Common myeloid progenitor, CD34-positive (primary cell): ENCODE measurements at regions not wholly inside any gene's neighbourhood (a gene's known extent, or its start where the extent isn't known, plus 50 kb on each side); places are given as distances from the start of the nearest gene placed in this dataset.
"Not testable (repeated sequence)": the region's sequence is repeated elsewhere in the genome, so short reads cannot be mapped to it uniquely, and the experiment has no call there.

ENCODE experiments used
- CTCF ChIA-PET: fragments of 350-600 bp; sonication (Branson Sonifier 250); formaldehyde crosslinking; loops from one replicate; lab custom pipeline; 2021; ENCODE audit warnings: antibody characterized with exemption; lab: Charles Lee
- POLR2A ChIA-PET: fragments of 350-600 bp; sonication (Branson Sonifier 250); formaldehyde crosslinking; loops from one replicate; lab custom pipeline; 2021; ENCODE audit warnings: antibody characterized with exemption; lab: Charles Lee
- DNase-seq, 3 donors: peaks; one replicate each; pipeline versions ENCODE4 v3.0.0 to v3.0.0-alpha.2; 2013
- H3K27ac ChIP-seq, 2 experiments: 1 replicate in 1 of 2; 2 replicates in 1 of 2; pipeline ENCODE4 v1.7.0; 2013; ENCODE audit warnings: inconsistent platforms in 2 of 2, low read length in 2 of 2, mild to moderate bottlenecking in 2 of 2, low read depth in 1 of 2, moderate library complexity in 1 of 2; ENCODE audit not compliant: severe bottlenecking in 2 of 2, insufficient read depth in 1 of 2, poor library complexity in 1 of 2
- H3K27me3 ChIP-seq, 5 experiments: replicated peaks in 2 of 5; 1 replicate in 3 of 5; 2 replicates in 2 of 5; pipeline versions ENCODE4 v1.6.1 to v1.7.0; 2013; ENCODE audit warnings: low read length in 4 of 5, mild to moderate bottlenecking in 2 of 5, moderate library complexity in 2 of 5, inconsistent platforms in 1 of 5; ENCODE audit not compliant: insufficient read depth in 5 of 5, control insufficient read depth in 4 of 5
- H3K36me3 ChIP-seq, 4 experiments: 1 replicate in 2 of 4; 2 replicates in 2 of 4; pipeline versions ENCODE4 v1.6.1 to v1.7.0; 2013; ENCODE audit warnings: low read length in 3 of 4, control low read depth in 1 of 4, mild to moderate bottlenecking in 1 of 4; ENCODE audit not compliant: control insufficient read depth in 4 of 4, insufficient read depth in 4 of 4
- H3K4me1 ChIP-seq, 4 experiments: 1 replicate in 3 of 4; 2 replicates in 1 of 4; pipeline versions ENCODE4 v1.6.1 to v1.7.1; 2013; ENCODE audit warnings: low read length in 3 of 4, mild to moderate bottlenecking in 3 of 4, control low read depth in 1 of 4, inconsistent platforms in 1 of 4, moderate library complexity in 1 of 4; ENCODE audit not compliant: control insufficient read depth in 4 of 4, insufficient read depth in 4 of 4; ENCODE audit errors: control extremely low read depth in 1 of 4
- H3K4me3 ChIP-seq, 7 experiments: 1 replicate in 4 of 7; 2 replicates in 3 of 7; pipeline versions ENCODE4 v1.5.1 to v1.7.0; 2013; ENCODE audit warnings: mild to moderate bottlenecking in 7 of 7, low read length in 6 of 7, moderate library complexity in 6 of 7, inconsistent platforms in 2 of 7, low read depth in 2 of 7, control low read depth in 1 of 7; ENCODE audit not compliant: insufficient read depth in 4 of 7, control insufficient read depth in 1 of 7; ENCODE audit errors: extremely low read depth in 1 of 7
- H3K9me3 ChIP-seq, 5 experiments: 1 replicate in 4 of 5; 2 replicates in 1 of 5; pipeline versions ENCODE4 v1.6.1 to v1.7.1; 2013; ENCODE audit warnings: low read length in 4 of 5, mild to moderate bottlenecking in 2 of 5, inconsistent platforms in 1 of 5, low read depth in 1 of 5, moderate library complexity in 1 of 5; ENCODE audit not compliant: control insufficient read depth in 4 of 5, insufficient read depth in 2 of 5; ENCODE audit errors: control extremely low read depth in 1 of 5
- WGBS: methylation state at CpG from one replicate; pipeline ENCODE4 v1.1.5; 2013; ENCODE audit not compliant: insufficient coverage; 5-methylcytosine and 5-hydroxymethylcytosine counted together

- no peak overlapping the region for H3K27ac ChIP-seq
- no peak overlapping the region for H3K4me3 ChIP-seq
- H3K4me1 ChIP-seq: peaks cover under 1 to 27% (median 17%) of the 10 kb centered on the region in 4 experiments
- 94% methylated on average over 5 of the region's 8 CpGs for WGBS
- no peaks in the 10 kb centered on the region for H3K9me3 ChIP-seq
- DNase-seq: no peak
- ChIA-PET POLR2A (no interaction called here), CTCF (no interaction called here)
- peaks cover 0 to 5% (median 0%) of the 10 kb centered on the region in 5 experiments for H3K27me3 ChIP-seq
- H3K36me3 ChIP-seq: no peaks in the 10 kb centered on the region
These were observed 498.2 kb upstream of the TNP1 start for GRCh38 chr2:217357886-217358620.

- ChIA-PET POLR2A (no interaction called here), CTCF (no interaction called here)
- Histone ChIP-seq H3K4me3 (no peak overlapping the region), H3K4me1 (peaks cover 0 to 19% (median 11%) of the 10 kb centered on the region in 4 experiments), H3K27ac (no peak overlapping the region), H3K27me3 (peaks cover 0 to 5% (median 0%) of the 10 kb centered on the region in 5 experiments), H3K9me3 (no peaks in the 10 kb centered on the region), H3K36me3 (no peaks in the 10 kb centered on the region)
- DNase-seq: no peak
- 100% methylated on average over 7 of the region's 7 CpGs for WGBS
These were observed 496.9 kb upstream of the TNP1 start for GRCh38 chr2:217356781-217357180.

GRCh38 chr2:217356142-217356541, 496.3 kb upstream of the TNP1 start:
- CTCF ChIA-PET: interaction anchor here (0.8 kb wide), 1 partner anchor 312 kb away, joined by 3 read pairs; no protein-coding TSS in a partner anchor
- no peak overlapping the region for H3K4me3 ChIP-seq
- no peak for DNase-seq
- no peaks in the 10 kb centered on the region for H3K9me3 ChIP-seq
- no peaks in the 10 kb centered on the region for H3K36me3 ChIP-seq
- POLR2A ChIA-PET: no interaction called here
- H3K4me1 ChIP-seq: peaks cover 0 to 15% (median 8%) of the 10 kb centered on the region in 4 experiments
- WGBS: no CpG with 5 or more reads among the region's 1 CpG
- H3K27me3 ChIP-seq: peaks cover 0 to 5% (median 0%) of the 10 kb centered on the region in 5 experiments
- no peak overlapping the region for H3K27ac ChIP-seq

GRCh38 chr2:217353591-217353990, 493.7 kb upstream of the TNP1 start:
- no peaks in the 10 kb centered on the region for H3K36me3 ChIP-seq
- no peak overlapping the region for H3K27ac ChIP-seq
- peaks cover 0 to 7% (median 2%) of the 10 kb centered on the region in 4 experiments for H3K4me1 ChIP-seq
- no peak overlapping the region for H3K4me3 ChIP-seq
- WGBS: 13% methylated on average over 4 of the region's 4 CpGs
- peaks cover 0 to 5% (median 2%) of the 10 kb centered on the region in 5 experiments for H3K27me3 ChIP-seq
- ChIA-PET POLR2A (no interaction called here), CTCF (no interaction called here)
- H3K9me3 ChIP-seq: peaks cover 0 to 11% (median 5%) of the 10 kb centered on the region in 5 experiments
- DNase-seq: peak in 2 of 3 donors; percentile 50 to 57

- no peak overlapping the region for H3K4me3 ChIP-seq
- H3K36me3 ChIP-seq: no peaks in the 10 kb centered on the region
- 88% methylated on average over 4 of the region's 5 CpGs for WGBS
- no peak overlapping the region for H3K27ac ChIP-seq
- ChIA-PET POLR2A (no interaction called here), CTCF (interaction anchor here (1.9 kb wide), 1 partner anchor 12 kb away, joined by 4 read pairs; no protein-coding TSS in a partner anchor)
- no peak for DNase-seq
- peaks cover 0 to 2% (median 0%) of the 10 kb centered on the region in 5 experiments for H3K27me3 ChIP-seq
- H3K9me3 ChIP-seq: peaks cover 0 to 21% (median 5%) of the 10 kb centered on the region in 5 experiments
- peaks cover 0 to 7% (median 2%) of the 10 kb centered on the region in 4 experiments for H3K4me1 ChIP-seq
These were observed 491.5 kb upstream of the TNP1 start for GRCh38 chr2:217351378-217351777.

GRCh38 chr2:217349251-217349650, 489.4 kb upstream of the TNP1 start:
- Histone ChIP-seq H3K27me3 (peaks cover 0 to 2% (median 0%) of the 10 kb centered on the region in 5 experiments), H3K36me3 (no peaks in the 10 kb centered on the region), H3K4me3 (no peak overlapping the region), H3K27ac (no peak overlapping the region), H3K9me3 (peaks cover 0 to 21% (median 5%) of the 10 kb centered on the region in 5 experiments), H3K4me1 (peaks cover 0 to 7% (median 2%) of the 10 kb centered on the region in 4 experiments)
- no CpG with 5 or more reads among the region's 1 CpG for WGBS
- no peak for DNase-seq
- POLR2A ChIA-PET: no interaction called here
- CTCF ChIA-PET: no interaction called here

- POLR2A ChIA-PET, DNase-seq, H3K4me1 ChIP-seq, H3K27ac ChIP-seq, H3K27me3 ChIP-seq, CTCF ChIA-PET, H3K4me3 ChIP-seq, H3K36me3 ChIP-seq: not testable (repeated sequence)
- WGBS: 0% methylated on average over 1 of the region's 3 CpGs
- H3K9me3 ChIP-seq: peaks cover 0 to 21% (median 5%) of the 10 kb centered on the region in 5 experiments
These were observed 487.8 kb upstream of the TNP1 start for GRCh38 chr2:217347630-217348029.
